NCI-H2107 treated with DMSO at 0.1 percent for 48 hours (cell line): ENCODE measurements at regions not wholly inside any gene's neighbourhood (a gene's known extent, or its start where the extent isn't known, plus 50 kb on each side); places are given as distances from the start of the nearest gene placed in this dataset.

Experiments
- DNase-seq: peaks from one replicate; lab custom pipeline; 2025; ENCODE audit not compliant: unreplicated experiment; lab: John Stamatoyannopoulos, UW

DNA sequence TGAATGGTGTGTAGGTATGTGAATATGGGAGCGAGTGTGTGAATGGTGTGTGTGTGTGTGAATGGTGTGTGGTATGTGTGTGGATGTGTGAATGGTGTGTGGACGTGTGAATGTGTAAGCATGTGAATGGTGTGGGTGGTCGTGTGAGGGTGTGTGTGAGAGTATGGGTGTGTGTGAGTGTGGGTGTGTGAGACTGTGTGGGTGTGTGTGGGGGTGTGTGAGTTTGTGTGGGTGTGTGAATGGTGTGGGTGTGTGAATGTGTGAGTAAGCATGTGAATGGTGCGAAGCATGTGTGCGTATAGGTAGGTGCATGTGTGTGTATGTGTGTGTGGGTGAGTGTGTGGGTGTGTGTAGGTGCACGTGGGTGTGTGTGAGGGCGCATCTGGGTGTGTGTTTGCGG lies 160.7 kb upstream of the COBL start:
- DNase-seq: no peak

DNA sequence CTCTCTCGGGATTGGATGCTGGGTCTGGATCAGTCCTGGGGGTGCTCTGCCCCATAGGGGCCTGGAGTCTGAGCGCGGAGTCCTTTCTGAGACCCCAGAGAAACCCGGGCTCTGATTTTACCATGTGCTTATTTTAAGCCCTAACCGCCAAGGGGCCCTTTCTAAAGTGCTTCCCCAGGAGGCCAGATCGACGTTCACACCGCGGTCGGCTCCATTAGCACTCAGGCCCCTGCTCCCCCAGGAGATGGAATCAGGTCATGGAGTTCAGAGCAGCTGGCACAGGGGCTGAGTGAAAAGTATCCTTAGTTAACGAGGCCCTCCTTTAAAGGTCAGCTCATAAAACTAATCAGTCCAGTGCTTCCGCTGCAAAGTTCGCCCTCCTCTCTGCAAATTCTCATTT lies 159.4 kb upstream of the COBL start:
- no peak for DNase-seq

DNA sequence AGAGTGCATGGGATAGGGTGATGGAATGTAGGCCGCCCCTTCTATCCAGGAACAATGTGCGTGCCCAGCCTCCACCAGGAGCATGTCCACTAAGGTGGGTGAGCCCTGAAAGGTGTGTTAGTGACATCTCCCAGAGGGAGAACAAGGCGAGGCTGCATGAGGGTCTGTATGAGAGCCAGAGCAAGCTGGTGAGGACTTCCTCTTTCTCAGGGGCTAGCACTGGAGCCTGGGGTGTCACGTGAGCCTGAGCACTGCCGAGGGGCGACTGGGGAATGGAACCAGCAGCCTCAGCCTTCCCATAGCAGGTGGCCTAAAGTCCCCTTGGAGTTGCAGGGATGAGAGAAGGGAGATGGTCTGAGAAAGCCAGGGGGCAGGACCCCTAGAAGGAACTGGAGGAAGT lies 156.3 kb upstream of the COBL start:
- no peak for DNase-seq

DNA sequence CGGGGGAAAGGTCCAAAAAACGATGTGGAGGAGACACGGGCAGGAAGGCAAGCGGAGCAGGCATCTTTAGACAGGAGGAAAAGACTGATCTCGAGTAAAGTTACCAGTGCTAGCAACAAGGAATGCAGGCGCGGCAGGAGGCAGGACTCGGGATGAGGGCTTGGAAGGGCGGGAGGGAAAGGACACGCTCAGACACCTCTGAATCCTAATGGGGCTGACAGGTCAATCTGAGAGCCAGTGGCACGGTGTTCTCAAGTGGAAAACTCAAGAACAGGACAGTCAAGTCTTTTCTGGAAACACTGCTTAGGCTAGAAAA lies 155.3 kb upstream of the COBL start:
- DNase-seq: no peak

DNA sequence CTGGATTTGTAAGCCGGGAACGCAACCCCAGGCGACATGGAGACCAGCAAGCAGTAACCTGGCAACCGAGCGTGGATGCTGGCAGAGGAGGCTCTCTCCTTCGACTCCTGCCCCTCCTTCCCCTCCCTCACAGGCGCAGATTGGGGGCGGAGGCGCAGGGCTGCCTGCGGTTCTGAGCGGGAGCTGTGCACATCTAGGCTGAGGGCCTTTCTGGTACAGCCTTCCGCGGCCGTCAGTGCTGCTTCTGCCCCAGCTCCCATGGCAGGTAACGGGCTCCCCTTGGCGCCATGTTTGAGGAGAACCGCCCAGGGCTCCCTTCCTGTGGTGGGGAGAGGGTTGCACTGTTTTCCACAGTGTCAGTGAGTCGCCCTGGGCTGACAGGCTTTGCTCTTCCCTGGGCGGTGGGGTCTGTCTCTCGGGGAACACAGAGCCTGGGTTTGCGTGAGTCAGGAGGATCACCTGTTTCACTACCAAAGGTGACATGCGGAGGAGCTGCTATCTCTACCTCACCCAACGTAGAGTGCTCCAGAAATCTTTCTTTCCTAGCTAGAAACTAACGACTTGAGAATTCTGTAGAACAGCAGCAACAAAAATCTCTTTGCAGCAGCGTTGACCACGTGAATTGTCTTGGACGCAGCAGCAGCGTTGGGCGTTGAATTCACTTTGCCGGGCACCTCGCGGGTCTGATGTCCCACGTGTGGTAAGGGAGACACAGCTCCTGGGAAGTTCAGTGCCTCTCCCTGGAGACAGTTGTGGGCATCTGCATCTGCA lies 154.8 kb upstream of the COBL start:
- no peak for DNase-seq

DNA sequence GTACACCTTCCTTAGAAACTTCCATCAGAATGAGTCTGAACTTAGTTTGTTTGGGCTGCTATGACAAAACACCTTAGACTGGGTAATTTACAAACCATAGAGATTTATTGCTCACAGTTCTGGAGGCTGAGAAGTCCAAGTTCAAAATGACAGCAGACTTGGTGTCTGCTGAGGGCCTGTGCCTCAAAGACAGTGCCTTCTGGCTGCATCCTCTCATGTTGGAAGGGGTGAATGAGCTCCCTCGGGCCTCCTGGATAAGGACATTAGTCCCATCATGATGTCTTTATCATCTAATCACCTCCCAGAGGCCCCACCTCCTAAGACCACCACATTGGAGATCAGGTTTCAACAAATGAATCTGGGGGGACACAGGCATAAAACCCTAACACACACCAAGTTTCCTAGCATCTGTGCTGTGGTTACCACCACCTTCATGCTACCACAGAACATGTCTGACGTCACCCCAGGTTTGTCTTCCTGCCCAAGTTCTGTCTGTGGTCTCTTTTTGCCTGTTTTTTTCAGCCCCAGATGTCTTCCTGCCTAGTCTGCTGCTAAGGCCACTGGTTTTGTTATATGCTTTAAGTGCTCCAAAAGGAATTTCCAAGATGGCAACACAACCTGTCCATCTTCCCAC lies 150.9 kb upstream of the COBL start:
- no peak for DNase-seq

DNA sequence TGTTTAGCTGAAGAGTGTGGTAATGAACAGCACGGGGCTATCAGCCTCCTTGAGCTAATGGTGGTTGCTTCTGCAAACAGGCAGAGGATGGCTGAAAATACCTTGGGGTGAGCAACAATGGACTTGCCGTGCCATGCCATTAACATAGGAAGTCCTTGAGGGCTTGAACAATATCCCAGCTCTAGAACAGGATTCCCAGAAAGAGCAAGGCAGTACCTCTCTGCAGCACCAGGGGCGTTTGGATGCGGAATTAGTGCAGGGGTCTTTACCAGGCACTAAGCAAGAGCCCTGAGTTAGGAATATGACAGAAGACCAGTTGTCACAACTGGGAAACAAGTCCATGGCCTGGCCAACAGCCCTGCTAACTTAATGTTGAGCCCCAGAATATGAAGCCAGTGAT lies 143.2 kb upstream of the COBL start:
- no peak for DNase-seq

DNA sequence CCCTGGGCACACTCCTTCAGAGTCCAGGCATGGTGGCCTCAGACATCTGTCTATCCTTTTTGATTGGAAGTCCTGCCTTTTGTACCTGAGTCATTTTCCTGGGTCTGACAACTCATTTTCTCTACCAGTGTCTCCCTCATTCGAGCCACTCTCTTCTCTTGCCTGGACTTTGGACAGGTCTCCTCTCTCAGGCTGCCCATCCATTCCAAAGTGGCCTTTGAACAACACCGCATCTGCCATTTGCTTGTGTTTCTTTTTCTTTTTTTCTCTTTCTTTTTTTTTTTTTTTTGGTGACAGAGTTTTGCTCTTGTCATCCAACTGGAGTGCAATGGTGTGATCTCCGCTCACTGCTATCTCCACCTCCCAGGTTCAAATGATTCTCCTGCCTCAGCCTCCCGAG lies 142.1 kb upstream of the COBL start:
- no peak for DNase-seq

DNA sequence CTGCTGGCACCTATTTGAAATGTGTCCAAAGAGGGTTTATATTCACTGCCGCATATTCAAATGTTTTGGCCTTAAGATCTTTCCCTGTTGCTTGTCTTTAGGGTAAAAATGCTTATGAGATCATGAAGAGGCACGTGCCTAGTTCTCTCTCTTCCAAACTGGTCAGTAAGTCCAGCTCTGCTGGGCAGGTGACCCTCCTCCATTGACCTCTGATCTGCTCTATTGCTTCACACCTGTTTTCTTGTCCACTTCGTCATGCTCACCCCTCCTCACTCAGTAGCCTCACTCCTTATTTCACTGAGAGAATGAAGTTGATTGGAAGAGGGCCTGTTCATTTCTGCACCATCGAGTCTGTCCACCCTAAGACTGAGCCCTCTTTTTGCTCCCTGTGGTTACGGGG lies 140.5 kb upstream of the COBL start:
- no peak for DNase-seq

DNA sequence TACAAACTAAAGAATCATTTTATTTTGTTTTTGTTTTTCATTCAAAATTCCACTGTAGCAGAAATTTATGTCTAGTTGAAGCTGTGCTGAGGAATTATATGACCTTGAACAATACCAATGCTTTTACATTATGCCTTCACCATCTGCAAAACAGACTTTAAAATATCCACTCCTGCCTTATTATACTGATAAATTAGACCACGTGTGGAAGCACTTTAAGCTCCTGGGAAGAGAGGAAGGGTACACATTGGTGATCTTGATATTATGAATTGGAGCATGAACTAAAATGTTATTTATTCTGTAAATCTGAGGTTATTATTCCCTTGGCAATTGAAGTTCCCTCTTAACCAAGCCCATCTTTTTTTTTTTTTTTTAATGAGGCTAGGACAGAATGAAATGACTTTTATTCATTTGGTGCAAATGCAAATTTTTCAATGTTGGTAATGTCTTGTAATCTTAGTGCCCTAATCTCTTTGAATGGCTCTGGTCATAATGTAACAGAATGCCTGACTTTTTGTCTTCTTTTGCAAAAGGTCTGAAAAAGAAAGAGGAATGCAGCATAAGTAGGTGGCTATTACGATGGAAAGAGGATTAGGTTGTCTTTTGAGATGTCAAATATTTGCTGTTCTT lies 139.9 kb upstream of the COBL start:
- DNase-seq: no peak

DNA sequence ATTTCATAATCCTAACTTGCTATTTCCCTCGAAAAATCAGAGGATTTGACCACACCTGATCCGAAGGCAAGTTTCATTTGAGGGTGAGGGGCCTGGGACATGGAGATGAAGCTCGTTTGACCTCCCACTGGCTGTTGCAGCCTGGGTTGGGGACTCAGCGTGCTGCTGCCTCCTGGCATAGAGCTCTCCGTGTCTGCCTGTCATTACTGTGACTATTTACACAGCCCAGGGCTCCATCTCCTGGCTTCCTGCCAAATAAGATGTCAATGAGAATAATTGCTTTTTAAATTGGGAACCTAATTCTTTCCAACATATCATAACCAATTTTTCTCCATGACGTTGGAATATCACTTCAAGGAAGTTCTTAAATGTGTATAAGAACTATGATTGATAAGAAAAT lies 139.3 kb upstream of the COBL start:
- DNase-seq: no peak

DNA sequence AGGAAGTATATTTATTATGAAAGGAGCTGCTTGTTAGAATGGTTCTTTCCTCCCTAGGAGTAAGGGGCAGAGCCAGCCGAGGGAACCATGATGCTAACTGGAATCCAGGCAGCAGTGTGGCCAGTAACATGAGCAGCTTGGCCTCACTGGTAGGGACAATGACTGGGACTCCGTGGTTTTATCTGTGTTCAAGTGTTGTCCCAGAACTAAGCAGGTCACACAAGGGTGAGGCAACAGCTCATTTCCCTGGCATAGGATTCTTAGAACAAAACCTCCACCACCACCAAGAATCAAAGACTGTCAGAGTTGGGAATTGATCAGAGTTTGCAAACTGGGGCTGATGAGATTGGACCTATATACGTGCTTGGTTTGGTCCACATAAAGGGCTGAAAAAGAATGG lies 138.9 kb upstream of the COBL start:
- no peak for DNase-seq

DNA sequence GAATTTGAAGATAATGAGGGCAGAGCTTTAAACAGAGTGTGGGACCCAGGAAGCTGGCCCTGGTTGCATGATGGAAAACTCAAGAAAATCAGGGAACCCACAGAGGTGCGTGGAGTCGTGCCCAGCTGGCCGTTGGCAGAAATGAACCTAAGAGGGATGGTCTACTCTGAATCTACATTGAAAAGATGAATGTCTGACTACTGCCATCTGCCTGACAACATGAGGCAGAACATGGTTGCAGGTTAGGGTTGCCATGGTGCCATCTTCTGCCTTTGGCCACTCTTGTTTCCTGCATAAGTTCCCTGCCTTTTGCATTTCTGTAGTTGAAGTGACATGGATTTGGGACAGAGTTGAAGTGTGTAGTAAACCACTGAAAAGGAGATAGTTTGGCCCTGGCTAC lies 138.5 kb upstream of the COBL start:
- no peak for DNase-seq

DNA sequence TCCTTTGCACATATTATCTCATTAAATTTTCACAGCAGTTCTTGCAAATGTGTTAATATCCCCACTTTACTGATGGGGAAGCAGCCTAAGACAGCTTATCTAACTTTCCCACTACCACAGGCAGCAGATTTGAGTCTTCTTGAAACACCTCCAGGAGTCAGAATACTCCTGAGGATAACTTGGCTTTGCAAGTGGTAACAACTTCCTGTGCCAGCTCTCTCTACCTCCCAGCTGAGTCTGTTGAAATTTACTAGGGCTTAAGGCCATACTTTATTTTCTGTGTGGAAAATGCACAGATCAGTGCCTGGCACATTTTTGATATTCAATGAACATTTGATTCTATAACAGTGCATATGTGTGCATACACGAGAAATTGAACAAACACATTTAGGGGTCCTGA lies 136.1 kb upstream of the COBL start:
- no peak for DNase-seq

DNA sequence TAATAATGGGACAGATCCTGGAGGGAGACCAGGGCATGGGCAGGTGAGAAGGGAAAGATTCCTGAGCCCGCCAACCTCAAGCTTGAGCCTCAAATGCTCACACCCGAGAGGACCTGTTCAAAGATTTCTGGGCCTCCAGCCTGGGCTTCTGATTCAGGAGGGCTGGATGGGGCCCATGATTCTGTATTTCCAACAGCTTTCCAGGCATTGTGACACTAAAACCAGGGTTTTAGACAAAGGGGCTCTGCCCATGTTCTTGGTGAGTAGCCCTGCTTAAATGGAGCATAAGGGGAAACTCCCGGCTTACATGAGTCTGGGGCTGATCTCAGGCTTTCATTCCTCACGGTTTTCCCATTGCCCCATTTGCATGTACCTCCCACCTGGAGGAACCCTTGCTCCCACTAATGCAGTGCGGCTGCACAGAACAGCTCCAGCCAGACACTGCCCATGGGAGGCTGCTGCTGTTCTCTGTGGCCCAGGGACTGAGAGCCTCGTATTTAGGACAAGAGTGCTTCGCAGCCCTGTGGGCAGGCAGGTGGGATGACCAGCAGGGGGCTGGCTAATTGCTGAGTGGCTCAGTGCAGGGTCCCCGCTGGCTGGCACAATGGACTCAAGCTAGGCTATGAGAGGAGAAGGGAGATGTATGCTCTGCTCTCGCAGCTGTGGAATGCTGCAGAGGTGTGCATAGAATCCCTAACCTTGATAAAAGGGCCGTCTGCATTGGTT lies 135.3 kb upstream of the COBL start:
- DNase-seq: no peak

DNA sequence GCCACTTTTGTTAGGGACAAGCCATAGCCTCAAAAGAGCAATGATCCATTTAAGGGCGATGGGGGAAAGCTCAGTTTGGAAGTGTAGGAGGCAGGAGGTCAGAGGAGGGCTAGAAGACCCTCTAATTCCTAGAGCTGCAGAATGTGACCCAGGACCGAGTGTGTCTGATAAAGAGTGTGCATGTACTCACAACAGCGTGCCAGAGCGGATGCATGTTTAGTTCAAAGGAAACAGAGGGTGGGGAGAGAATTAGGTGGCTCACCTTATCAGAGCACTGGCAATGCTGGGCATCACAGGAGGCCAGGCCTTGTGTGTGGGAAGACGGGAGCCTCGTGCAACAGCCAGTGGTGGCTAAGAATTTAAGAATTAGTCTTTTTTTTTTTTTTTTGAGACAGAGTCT lies 133.9 kb upstream of the COBL start:
- no peak for DNase-seq

DNA sequence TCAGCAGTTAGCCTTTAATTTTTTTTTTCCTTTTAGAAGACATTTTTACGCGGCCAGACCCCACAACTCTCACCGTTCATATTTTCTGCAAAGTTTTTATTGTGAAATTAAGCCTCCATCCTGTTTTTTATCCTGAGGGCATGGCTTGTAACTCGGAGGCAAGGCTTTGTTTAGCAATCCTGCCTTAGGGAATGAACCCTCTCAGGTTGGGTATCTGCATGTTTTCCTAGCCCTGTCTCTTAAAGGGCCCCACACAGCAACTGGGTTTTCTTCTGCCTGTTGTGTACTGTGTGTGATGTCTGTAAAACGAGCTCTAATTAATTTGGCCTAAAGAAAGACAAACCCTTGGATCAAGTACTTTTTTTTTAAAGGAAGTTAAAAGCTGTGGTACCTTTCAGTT lies 130.2 kb upstream of the COBL start:
- DNase-seq: no peak

DNA sequence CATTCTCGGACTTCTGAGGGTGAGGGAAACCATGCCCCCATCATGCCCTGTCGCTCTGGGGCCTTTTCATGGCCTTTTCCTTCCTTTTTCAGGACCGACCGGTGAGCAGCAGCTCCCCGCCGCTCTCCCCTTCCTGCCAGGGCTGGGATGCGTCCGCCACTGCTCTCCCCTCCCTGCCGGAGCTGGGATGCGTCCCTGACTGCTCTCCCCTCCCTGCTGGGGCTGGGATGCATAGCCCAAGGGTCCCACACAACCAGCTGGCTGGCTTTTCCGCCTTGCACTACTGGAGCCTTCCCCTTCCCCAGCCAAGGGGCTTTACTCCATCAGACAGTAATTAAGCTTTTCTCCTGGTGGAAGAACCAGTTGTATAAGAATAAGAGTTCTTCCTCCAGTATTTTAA lies 129.7 kb upstream of the COBL start:
- no peak for DNase-seq

DNA sequence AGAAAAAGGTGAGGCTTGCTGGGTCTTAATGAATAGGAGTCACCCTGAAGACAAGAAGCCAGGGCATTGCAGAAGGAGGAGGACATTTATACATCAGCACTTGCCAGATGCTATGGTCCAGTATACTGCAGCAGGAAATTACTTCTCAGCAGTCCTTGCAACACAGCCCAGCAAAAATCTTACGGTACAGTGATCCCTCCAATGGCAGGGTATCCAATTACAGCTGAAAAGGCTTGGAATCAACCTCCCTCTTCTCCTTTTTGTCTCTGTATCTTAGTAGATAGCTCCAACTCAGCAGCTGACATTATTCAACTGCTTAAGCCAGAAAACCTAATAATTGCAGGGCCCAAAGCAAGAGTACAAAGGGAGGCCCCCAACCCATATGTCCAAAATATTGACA lies 128.3 kb upstream of the COBL start:
- DNase-seq: no peak

DNA sequence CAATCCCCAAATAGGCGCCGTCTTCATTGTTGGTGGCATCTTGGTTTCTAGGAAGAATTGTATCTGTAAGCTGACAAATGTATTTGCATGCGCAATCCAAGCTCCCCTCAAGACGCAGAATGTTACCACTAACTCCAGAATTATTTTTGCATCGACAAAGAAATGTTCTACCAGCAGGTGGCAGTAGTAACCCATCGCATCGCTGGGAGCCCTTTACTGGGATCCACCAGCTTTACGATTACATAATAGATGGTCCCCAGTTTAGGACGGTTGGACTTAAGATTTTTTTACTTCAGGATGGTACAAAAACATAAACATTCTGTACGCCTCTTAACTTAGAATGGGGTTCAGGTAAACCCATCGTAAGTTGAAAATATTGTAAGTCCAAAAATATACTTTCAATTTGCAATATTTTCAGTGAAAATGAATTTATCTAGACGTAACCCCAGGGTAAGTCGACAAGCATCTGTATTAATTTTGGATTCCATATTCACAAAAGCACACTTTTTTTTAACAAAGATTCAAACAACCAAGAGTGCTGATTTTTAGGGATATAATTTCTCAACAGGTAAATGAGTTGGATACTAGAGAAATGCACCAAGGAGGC lies 114.0 kb upstream of the COBL start:
- peak; percentile 65 for DNase-seq

DNA sequence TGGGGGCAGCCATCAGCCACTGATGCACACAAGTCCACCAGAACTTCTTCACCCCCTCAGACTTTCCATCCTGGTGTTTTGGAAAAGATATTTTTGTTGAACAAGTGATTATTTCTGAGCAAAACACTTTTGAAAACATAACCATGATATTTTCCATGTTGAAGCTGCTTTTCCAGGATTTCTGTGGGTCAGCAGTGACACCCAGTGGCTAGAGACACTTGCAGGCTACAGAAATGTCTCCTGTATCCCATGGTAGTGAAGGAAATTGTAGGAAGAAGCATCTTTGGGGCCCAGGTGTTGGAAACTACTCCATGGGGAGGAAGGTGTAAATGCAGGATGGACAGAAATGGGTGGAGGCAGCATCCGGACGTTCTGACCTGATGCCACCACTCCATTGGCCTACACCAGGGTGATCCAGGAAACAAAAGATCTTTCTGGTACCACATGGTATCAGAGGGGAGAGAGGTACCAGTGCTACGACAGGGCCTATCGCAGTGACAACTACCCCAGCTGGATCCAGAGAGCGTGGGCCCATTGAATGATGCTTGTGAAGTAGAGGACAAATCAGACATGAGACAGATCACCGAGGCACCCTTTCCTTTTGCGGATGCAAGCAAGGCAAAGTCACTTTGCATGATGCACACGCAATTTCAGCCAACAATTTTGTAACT lies 111.7 kb upstream of the COBL start:
- no peak for DNase-seq
